M059J (cell line): ENCODE measurements at regions not wholly inside any gene's neighbourhood (a gene's known extent, or its start where the extent isn't known, plus 50 kb on each side); places are given as distances from the start of the nearest gene placed in this dataset.
"Not testable (repeated sequence)": the region's sequence is repeated elsewhere in the genome, so short reads cannot be mapped to it uniquely, and the experiment has no call there.

Source experiments
- DNase-seq: peaks from one replicate; pipeline ENCODE4 v3.0.0-alpha.2; 2012; ENCODE audit warnings: low read depth

DNA sequence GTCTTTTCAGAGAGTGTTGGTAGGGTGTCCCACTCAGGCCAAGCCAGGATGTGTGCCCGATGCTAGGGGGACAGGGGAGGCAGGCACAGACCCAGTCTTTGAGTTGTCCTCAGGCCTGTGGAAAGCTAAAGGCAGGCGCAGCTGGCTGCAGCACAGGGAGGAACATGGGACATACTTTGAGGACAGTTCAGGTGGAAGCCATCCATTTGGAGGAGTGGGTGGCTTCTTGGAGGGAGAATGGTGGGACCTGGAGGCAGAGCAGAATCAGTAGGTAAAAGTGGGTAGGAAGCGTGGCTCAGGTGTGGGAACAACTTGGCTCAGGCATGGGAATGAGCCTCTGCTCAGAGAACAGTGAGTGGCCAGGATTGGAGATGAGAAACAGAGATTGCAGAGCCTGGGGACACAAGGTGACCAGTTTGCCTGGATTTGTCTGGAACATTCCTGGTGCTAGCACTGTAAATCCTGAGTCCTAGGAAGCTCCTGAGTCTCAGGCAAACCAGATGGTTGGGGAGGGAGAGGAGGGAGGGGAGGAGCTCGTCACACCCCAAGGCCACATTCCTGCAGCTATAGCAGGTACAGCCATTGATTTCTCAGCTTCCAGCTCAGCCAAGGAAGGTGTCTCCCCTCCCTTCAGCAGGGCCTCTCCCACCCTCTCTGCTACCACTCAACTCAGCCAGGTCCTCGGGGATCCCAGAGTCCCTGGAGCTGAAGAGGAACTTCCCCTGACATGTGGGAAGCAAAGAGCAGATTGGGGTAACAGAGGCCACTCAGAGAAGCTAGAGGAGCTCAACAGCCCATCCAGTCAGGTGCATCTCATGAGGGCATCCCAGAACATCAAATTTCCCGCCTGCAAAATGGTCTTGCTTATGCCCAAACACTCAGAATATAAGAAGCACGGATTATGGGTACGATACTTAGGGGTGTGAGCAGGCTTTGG lies 65.2 kb upstream of the TINAGL1 start:
- no peak for DNase-seq

DNA sequence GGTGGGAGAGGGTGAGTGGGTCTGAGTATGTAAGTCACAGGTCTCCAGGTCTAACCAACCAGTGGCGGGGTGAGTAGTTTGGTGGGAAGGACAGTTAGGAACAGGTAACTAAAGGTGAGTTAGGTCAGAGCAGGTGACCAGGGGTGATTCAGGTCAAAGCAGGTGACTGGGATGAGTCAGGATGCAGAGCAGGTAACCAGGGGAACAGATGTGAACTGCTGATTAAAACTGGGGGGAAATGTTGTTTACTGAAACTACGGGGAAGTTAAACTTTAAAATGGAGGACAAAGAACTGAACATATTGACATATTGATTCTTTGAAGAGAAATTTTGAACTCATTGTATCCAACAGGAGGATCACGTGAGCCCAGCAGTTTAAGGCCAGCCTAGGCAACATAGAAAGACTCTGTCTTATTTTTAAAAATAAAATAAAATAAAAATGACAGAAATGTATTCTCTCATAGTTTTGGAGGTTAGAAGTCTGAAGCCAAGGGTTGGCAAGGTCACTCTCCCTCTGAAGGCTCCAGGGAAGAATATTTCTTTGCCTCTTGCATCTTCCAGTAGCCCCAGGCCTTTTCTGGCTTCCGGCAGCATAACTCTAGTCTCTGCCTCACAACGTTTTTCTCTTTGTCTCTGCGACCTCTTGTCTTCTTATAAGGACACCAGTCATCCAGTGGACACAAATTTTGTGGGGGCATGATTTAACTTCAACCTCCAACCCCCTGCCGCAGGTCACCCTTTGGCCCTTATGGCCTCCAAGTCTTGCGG lies 64.3 kb upstream of the TINAGL1 start:
- DNase-seq: peak; percentile 31

DNA sequence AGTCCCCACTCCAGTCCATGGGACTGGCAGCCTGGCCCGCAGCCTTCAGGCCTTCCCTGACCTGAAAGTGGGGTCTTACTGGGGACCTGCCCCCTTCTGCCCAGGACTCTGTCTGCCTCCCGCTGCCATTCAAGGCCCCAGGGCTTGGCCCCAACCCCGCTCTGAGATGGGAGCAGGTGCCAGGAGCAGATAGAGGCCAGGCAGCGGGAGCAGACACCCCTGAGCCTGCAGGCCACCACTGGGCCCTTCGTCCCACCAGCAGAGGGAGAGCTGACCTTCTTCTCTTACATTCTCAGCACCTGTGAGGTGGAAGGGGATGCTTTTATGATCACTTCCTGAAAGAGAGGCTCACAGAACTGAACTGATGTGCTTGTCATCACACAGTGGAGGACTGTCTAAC lies 62.2 kb upstream of the TINAGL1 start:
- no peak for DNase-seq

DNA sequence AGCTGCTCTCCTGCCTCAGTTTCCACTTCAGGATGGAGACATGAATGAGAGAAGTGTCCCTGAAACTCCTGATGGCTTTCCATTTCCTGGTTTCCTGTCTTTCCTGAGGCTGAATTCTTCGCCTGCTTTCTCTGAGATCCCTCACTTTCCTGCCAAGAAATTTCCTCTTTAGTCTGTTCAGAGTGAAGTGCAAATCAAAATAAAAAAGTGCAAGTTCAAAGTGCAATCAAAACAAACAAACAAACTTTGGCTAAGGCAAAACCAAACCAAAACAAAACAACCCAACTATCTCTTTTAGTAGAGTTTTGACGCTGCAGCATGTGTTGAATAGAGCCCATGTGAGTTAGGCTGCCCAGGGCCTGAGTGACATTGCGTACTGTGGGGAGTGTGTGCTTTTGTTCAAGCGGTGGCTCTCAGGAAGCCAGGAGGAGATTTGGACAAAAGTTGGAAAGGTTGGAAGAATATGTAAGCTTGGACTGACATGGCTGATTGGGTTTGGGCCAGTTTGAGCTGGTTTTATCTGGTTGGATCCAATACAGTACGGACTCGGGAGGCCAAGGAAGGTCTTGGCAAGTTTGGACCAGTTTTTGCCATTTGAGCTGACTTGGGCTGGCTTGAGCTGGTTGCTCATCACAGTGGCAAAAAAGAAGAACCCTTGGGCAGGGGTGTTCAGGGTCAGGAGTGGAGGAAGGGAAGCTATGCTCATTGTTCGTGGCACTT lies 61.1 kb upstream of the TINAGL1 start:
- DNase-seq: no peak

DNA sequence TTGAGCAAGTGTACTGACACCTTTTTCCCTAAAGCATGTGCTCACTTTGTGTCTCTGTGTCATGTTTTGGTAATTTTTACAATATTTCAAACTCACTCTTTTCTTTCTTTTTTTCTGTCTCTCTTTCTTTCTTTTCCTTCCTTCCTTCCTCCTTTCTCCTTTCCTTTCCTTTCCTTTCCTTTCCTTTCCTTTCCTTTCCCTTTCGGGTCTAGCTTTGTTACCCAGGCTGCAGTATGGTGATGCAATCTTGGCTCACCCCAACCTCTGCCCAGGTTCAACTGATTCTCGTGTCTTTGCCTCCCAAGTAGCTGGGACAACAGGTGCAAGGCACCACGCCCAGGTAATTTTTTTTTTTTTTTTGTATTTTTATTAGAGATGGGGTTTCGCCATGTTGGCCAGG lies 60.4 kb upstream of the TINAGL1 start:
- DNase-seq: no peak

DNA sequence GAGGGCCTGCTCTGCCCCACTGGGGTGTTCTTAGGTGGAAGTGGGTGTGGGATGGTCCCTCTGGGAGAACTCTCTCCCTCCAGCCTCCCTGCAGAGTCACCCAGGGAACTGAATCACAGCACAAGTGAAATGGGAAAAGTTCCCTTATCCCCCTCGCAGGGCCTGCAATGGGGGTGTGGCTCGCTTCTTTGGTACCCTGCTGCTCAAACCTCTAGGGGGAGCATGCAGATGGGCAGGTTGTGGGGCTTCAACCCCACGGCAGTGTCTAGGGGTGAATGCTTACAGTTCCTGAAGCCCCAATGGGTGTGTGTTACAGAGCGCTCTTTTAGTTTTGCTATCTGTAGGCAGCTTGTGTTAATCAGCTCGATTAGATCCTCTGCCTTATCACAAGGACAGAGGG lies 59.0 kb upstream of the TINAGL1 start:
- DNase-seq: no peak

DNA sequence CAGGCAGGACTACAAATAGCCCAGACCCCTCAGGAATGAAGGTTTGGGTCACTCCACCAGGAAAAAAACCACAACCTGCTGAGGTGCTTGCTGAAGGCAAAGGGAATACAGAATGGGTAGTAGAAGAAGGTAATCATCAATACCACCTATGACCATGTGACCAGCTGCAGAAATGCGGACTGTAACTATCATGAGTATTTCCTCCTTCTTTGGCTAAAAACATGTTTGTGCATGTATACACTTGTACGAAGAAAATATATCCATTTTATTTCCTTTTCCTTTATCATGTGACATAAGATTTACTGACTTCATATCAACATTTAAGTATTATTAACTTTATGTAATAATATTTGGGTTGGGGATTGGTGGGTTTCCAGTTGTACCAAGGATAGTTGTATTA lies 58.3 kb upstream of the TINAGL1 start:
- not testable (repeated sequence) for DNase-seq

DNA sequence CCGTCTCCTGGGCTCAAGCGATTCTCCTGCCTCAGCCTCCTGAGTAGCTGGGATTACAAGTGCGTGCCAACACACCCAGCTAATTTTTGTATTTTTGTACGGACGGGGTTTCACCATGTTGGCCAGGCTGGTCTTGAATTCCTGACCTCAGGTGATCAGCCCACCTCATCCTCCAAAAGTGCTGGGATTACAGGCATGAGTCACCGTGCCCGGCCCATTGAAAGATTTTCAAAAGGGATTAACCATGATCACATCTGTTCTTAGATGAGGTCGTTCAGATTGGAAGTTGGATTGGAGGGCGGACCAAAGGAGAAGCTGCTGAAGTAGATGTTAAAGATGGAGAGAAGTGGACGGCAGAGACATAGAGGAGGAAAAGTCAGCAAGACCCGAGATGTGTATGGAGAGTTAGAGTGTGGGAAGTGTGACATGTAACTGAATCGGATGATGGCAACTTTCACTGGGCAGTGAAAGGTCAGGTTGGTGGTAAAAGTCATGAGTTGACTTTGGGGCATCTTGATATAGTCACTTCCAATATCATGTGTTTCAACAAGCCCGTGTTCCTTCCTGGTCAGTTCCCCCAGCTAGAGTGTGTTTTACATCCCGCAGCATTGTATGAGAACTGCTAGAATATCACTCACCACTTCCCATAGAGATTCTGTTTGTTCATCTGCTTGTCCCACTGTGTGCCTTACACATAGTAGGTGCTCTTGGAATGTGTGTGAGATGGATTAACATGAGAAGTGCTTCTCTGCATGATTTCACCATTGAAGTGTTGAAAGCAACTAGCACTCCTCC lies 54.4 kb upstream of the TINAGL1 start:
- DNase-seq: no peak

DNA sequence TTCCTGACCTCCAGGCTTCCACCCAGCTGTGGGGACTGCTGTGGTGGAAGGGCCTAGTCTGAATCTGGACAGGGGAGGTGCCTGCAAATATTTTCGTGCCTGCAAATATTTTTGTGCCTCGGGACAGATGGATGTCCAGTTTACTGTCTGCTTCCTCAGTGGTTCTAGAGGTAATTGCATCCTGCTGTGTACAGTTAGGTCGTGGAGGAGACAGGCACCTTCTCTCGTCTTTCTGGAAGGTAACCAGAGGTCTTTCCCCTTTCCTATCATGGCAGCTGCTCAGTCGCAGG lies 53.8 kb upstream of the TINAGL1 start:
- no peak for DNase-seq

DNA sequence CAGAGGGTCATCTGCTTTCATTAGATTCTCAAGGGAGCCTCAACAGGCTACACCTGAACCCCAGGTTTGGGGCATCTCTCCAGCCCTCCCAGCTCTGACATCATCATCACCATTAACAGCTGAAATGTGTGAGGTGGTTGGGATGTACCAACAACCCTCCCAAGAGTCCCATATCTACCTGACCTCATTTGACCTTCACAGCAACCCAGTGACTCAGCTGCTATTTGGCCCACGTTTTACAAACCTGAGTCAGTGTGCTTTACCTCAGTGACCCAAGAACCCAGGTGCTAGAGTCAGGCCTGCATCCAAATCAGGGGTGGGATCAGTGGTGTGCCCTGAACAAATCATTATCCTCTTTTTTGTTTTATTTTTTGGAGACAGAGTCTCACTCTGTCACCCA lies 53.3 kb upstream of the TINAGL1 start:
- peak; percentile 78 for DNase-seq

DNA sequence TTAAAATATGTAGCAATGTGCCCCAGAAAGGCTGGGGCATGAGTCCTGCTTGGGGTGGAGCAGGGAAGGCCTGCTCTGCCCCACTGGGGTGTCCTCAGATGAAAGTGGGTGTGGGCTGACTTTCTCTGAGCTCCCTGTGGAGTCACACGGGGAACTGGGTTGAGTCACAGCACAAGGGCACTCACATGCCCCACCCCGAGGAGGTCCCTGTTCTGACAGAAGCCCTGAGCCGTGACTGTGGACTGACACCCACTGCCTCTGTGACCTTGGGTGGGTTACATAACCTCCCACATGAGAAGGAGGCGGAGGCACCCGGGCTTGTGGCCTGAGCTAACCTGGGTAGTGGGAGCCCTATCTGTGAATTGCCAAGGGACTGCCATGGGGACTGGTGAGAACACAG lies 52.5 kb upstream of the TINAGL1 start:
- DNase-seq: peak; percentile 39

DNA sequence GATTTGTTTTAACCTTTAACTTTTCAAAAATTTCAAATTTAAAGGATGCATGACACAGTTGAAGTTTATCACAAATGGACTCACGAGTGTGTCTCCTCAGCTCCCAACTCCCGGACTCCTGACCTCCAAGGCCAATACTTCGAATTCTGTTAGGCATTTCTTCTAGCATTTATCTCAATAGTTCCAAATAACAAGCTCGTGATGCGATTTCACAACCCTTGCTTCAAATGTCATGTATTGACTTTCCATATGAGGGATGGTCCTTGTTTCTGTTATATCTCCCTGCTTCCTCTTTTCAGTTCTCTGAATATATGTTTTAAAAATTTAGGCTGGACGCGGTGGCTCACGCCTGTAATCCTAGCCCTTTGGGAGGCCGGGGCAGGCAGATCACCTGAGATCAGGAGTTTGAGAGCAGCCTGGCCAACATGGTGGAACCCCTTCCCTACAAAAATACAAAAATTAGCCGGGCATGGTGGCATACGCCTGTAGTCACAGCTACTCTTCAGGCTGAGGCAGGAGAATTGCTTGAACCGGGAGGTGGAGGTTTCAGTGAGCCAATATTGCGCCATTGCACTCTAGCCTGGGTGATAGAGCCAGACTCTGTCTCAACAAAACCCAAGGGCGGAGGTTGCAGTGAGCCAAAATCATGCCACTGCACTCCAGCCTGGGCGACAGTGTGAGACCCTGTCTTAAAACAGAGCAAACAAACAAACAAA lies 52.0 kb upstream of the TINAGL1 start:
- DNase-seq: no peak
